Ascending aorta (tissue), 2 donors: ENCODE measurements at regions not wholly inside any gene's neighbourhood (a gene's known extent, or its start where the extent isn't known, plus 50 kb on each side); places are given as distances from the start of the nearest gene placed in this dataset.

Experiments used
- DNase-seq, 2 donors: peaks; one replicate each; pipeline ENCODE4 v3.0.0-alpha.2; 2019; ENCODE audit warnings: low spot score in 2 of 2
- H3K27ac ChIP-seq, 2 donors: fragments of 200-600 bp; sonication (generic); one replicate each; pipeline ENCODE4 v1.5.1; 2016 to 2017; ENCODE audit warnings: mild to moderate bottlenecking in 1 of 2
- H3K27me3 ChIP-seq: fragments of 200-600 bp; sonication (generic); one replicate; pipeline ENCODE4 v1.5.1; 2017
- H3K36me3 ChIP-seq, 2 donors: fragments of 200-600 bp; sonication (generic); one replicate each; pipeline ENCODE4 v1.5.1; 2016
- H3K4me1 ChIP-seq, 2 donors: fragments of 200-600 bp; sonication (generic); one replicate each; pipeline ENCODE4 v1.5.1; 2016 to 2017; ENCODE audit warnings: mild to moderate bottlenecking in 1 of 2
- H3K4me3 ChIP-seq, 2 donors: fragments of 200-600 bp; sonication (generic); one replicate each; pipeline ENCODE4 v1.5.1; 2016 to 2017; ENCODE audit warnings: mild to moderate bottlenecking in 1 of 2
- H3K9me3 ChIP-seq, 2 donors: fragments of 200-600 bp; sonication (generic); one replicate each; pipeline ENCODE4 v1.5.1; 2016
- CTCF ChIP-seq, 3 experiments: fragments of 200-600 bp in 2 of 3; fragments of 450-650 bp in 1 of 3; sonication (generic) in 2 of 3; IDR thresholded peaks; one replicate each; pipeline ENCODE4 v1.5.1; 2016 to 2019; ENCODE audit warnings: antibody characterized with exemption in 3 of 3, mild to moderate bottlenecking in 1 of 3, moderate library complexity in 1 of 3
- intact Hi-C: fragments of 100-400 bp; cut with DNase I; formaldehyde crosslinking; loops from one replicate; pipeline ENCODE4 v1.15.1; 2023

DNA sequence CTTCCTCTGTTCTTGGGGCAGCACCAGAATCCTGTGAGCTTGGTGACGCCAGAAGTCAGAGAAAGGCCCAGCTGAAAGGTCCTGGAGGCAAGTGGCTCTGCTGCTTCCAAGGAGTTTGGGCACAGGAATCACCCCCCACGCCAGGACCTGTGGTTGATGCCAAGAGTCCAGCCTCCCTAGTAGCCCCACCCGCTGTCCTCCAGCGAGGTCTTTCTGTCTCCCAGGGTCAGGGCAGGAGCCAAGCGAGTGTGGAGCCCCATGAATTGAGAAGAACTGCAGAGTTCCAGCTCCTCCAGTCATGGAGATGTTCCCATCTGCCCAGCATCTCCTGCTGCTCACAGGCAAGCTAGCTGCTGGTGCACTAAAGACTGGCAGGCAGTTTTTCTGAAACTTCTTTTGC is 631.7 kb upstream of the MGMT start:
- DNase-seq: no peak
- H3K4me1 ChIP-seq: no peaks in the 10 kb centered on the region
- H3K27me3 ChIP-seq: no peaks in the 10 kb centered on the region
- no peak overlapping the region for H3K27ac ChIP-seq
- TF ChIP-seq CTCF (IDR thresholded peaks at IDR 0.05): no peak
- no peak overlapping the region for H3K4me3 ChIP-seq
- no peaks in the 10 kb centered on the region for H3K36me3 ChIP-seq
- intact Hi-C loops: no loop called here
- H3K9me3 ChIP-seq: no peaks in the 10 kb centered on the region

DNA sequence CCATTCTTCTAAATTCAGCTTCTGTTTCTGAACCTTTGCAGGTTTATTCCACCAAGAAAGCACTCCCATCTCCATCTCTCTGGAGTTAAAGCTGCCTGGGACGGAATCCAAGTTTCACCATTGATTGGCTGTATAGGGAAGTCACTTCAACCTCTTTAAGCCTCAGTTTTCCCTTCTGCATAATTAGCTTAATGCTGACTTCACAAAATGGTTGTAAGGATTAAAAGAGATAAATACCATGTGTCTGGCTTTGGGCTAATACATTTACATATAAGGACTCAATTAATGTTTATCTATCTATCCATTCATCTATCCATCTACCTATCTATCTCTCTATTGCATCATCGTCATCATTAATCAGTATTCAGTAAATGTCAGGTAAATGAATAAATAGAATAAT is 629.6 kb upstream of the MGMT start:
- TF ChIP-seq CTCF (IDR thresholded peaks at IDR 0.05): no peak
- DNase-seq: no peak

GRCh38 chr10:128839134-128839533 is 627.9 kb upstream of the MGMT start:
- intact Hi-C loops: no loop called here
- no peak overlapping the region for H3K27ac ChIP-seq
- no peaks in the 10 kb centered on the region for H3K27me3 ChIP-seq
- no peaks in the 10 kb centered on the region for H3K9me3 ChIP-seq
- H3K4me1 ChIP-seq: no peaks in the 10 kb centered on the region
- no peak overlapping the region for H3K4me3 ChIP-seq
- H3K36me3 ChIP-seq: no peaks in the 10 kb centered on the region
- no peak for DNase-seq
- no peak for TF ChIP-seq CTCF (IDR thresholded peaks at IDR 0.05)

More for the DNA sequence above, 629.6 kb upstream of the MGMT start:
- Histone ChIP-seq H3K4me3 (no peak overlapping the region), H3K36me3 (no peaks in the 10 kb centered on the region), H3K4me1 (no peaks in the 10 kb centered on the region), H3K27me3 (no peaks in the 10 kb centered on the region), H3K9me3 (no peaks in the 10 kb centered on the region), H3K27ac (no peak overlapping the region)
- intact Hi-C loops: no loop called here

DNA sequence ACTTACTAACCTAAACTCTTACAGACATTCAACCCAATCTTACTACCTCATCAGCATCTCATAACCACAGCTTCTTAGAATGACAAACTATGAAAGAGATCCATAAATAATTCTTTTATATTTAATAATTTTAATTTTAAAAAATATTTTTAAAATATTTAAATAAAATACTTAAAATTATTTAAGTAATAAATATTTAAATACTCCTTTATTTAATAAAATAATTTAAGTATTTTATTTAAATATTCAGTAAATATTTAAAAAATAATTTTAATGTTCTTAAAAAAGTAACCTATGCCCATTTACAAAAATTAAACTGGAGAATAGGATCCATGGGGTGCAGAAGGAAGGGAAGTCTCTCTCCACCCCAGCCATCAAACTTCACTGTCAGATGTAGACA is 627.3 kb upstream of the MGMT start:
- Histone ChIP-seq H3K36me3 (no peaks in the 10 kb centered on the region), H3K27me3 (no peaks in the 10 kb centered on the region), H3K4me3 (no peak overlapping the region), H3K4me1 (no peaks in the 10 kb centered on the region), H3K9me3 (no peaks in the 10 kb centered on the region), H3K27ac (no peak overlapping the region)
- DNase-seq: no peak
- intact Hi-C loops: no loop called here
- TF ChIP-seq CTCF (IDR thresholded peaks at IDR 0.05): no peak

- intact Hi-C loops: no loop called here
- no peak for DNase-seq
Measured at GRCh38 chr10:128843972-128844371, 623.1 kb upstream of the MGMT start.

More at GRCh38 chr10:128843972-128844371, 623.1 kb upstream of the MGMT start:
- no peak for TF ChIP-seq CTCF (IDR thresholded peaks at IDR 0.05)
- no peak overlapping the region for H3K27ac ChIP-seq
- H3K27me3 ChIP-seq: no peaks in the 10 kb centered on the region
- no peaks in the 10 kb centered on the region for H3K9me3 ChIP-seq
- H3K36me3 ChIP-seq: no peaks in the 10 kb centered on the region
- no peak overlapping the region for H3K4me3 ChIP-seq
- H3K4me1 ChIP-seq: no peaks in the 10 kb centered on the region
